ENCODE measurements at regions not wholly inside any gene's neighbourhood (a gene's known extent, or its start where the extent isn't known, plus 50 kb on each side); places are given as distances from the start of the nearest gene placed in this dataset.

GRCh38 chr4:18071894-18072293 lies 50.3 kb upstream of the LCORL start:
- Histone ChIP-seq H2BK120ac (ENCODE audit: low read depth, low read length, poor library complexity, severe bottlenecking) (no peak overlapping the region), H3K4me2 (ENCODE audit: insufficient read depth, insufficient read length, low read length) (no peak overlapping the region), H4K8ac (replicated peaks; ENCODE audit: insufficient read length, low read depth, low read length) (no peak overlapping the region), H3K18ac (ENCODE audit: insufficient read length, low read depth, low read length) (no peak overlapping the region), H3K14ac (ENCODE audit: insufficient read depth, low read length) (no peak overlapping the region), H3K79me2 (ENCODE audit: insufficient read depth, low read length) (no peaks in the 10 kb centered on the region), H3K9ac (ENCODE audit: extremely low read depth, insufficient read length, low read length) (no peak overlapping the region), H3T11ph (ENCODE audit: low read length) (no peak overlapping the region), H3K9me3 (ENCODE audit: control insufficient read depth, low read depth, low read length) (no peaks in the 10 kb centered on the region), H2BK12ac (ENCODE audit: insufficient read length, low read depth, low read length) (no peak overlapping the region), H4K91ac (ENCODE audit: insufficient read length, low read depth, low read length) (no peak overlapping the region), H3K27ac (ENCODE audit: insufficient read length, low read depth, low read length) (no peak overlapping the region), H3K4me1 (ENCODE audit: insufficient read depth, low read length) (no peaks in the 10 kb centered on the region), H3K56ac (ENCODE audit: insufficient read length, low read depth, low read length) (no peak overlapping the region), H3K23me2 (ENCODE audit: insufficient read length, low read depth, low read length, poor library complexity, severe bottlenecking) (no peaks in the 10 kb centered on the region), H2BK15ac (ENCODE audit: low read depth, low read length) (no peak overlapping the region), H3K79me1 (ENCODE audit: insufficient read depth, low read depth, low read length, poor library complexity, severe bottlenecking) (no peaks in the 10 kb centered on the region), H3K4ac (ENCODE audit: low read depth, low read length) (no peak overlapping the region), H2BK5ac (ENCODE audit: insufficient read length, low read length) (no peak overlapping the region), H3K23ac (ENCODE audit: insufficient read length, low read depth, low read length) (no peak overlapping the region), H2AK5ac (ENCODE audit: insufficient read length, low read length) (no peak overlapping the region), H4K20me1 (ENCODE audit: control insufficient read depth, insufficient read depth, insufficient read length) (no peaks in the 10 kb centered on the region), H2AFZ (ENCODE audit: low read length) (no peak overlapping the region), H4K5ac (ENCODE audit: insufficient read length, low read depth, low read length) (no peak overlapping the region), H2BK20ac (ENCODE audit: low read depth, low read length, poor library complexity, severe bottlenecking) (no peak overlapping the region), H3K27me3 (ENCODE audit: insufficient read depth, low read length) (no peaks in the 10 kb centered on the region)
- Mint-ChIP-seq H3K4me1 (no peaks in the 10 kb centered on the region), H3K36me3 (ENCODE audit: insufficient read depth in 1 of 3, low read depth in 3 of 3) (no peaks in the 10 kb centered on the region; a peak in 3 of 7 replicates), H3K4me3 (no peak overlapping the region), H3K9me3 (peaks cover 0 to 4% of the 10 kb centered on the region in 2 experiments; a peak in 2 of 5 replicates), H3K27me3 (ENCODE audit: low read depth) (peaks cover 10% of the 10 kb centered on the region), H3K27ac (no peak overlapping the region)
- TF ChIP-seq, protein P1, sequence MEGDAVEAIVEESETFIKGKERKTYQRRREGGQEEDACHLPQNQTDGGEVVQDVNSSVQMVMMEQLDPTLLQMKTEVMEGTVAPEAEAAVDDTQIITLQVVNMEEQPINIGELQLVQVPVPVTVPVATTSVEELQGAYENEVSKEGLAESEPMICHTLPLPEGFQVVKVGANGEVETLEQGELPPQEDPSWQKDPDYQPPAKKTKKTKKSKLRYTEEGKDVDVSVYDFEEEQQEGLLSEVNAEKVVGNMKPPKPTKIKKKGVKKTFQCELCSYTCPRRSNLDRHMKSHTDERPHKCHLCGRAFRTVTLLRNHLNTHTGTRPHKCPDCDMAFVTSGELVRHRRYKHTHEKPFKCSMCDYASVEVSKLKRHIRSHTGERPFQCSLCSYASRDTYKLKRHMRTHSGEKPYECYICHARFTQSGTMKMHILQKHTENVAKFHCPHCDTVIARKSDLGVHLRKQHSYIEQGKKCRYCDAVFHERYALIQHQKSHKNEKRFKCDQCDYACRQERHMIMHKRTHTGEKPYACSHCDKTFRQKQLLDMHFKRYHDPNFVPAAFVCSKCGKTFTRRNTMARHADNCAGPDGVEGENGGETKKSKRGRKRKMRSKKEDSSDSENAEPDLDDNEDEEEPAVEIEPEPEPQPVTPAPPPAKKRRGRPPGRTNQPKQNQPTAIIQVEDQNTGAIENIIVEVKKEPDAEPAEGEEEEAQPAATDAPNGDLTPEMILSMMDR (conservative IDR thresholded peaks at IDR 0.05), result no peak
- DNase-seq, result no peak
